GM12891 (cell line): ENCODE measurements at regions not wholly inside any gene's neighbourhood (a gene's known extent, or its start where the extent isn't known, plus 50 kb on each side); places are given as distances from the start of the nearest gene placed in this dataset.

Experiments
- POLR2A ChIP-seq: IDR thresholded peaks from 2 replicates; pipeline ENCODE4 v1.6.1; 2011; ENCODE audit warnings: low read depth, low read length, control low read depth
- POLR2AphosphoS5 ChIP-seq: IDR thresholded peaks from 2 replicates; pipeline ENCODE4 v1.6.1; 2011; ENCODE audit warnings: low read depth, low read length, control low read depth
- SPI1 ChIP-seq: IDR thresholded peaks from 2 replicates; pipeline ENCODE4 v1.6.1; 2011; ENCODE audit warnings: low read depth, low read length, control low read depth
- TAF1 ChIP-seq: IDR thresholded peaks from 2 replicates; pipeline ENCODE4 v1.6.1; 2011; ENCODE audit warnings: low read depth, low read length, control low read depth

- TF ChIP-seq POLR2A (no peak), POLR2AphosphoS5 (no peak), SPI1 (no peak), TAF1 (no peak)
Observed at GRCh38 chr3:110687138-110687537, 384.5 kb upstream of the NECTIN3 start.
